ENCODE measurements at regions not wholly inside any gene's neighbourhood (a gene's known extent, or its start where the extent isn't known, plus 50 kb on each side); places are given as distances from the start of the nearest gene placed in this dataset.

DNA sequence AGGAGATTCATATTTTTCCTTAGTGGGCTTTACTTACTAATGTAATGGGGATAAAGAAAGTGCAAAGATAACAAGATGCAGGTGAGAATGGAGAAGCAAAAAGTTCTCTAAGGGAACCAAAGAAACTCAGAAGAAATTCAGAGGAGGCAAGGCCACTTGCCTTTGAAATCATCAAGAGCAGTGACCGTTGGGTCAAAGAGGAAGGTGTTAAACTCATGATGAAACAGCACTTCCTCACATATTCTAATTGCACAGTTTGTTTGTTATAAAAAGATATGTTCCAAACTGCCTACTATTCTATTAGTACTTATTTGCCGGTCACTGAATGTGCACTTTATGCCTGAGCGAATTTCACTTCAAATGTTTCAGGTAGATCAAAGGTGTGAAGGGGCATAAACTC, 975.1 kb downstream of the BCL11A start:
- no peak for DNase-seq (ENCODE audit: low read depth in 3 of 3)

DNA sequence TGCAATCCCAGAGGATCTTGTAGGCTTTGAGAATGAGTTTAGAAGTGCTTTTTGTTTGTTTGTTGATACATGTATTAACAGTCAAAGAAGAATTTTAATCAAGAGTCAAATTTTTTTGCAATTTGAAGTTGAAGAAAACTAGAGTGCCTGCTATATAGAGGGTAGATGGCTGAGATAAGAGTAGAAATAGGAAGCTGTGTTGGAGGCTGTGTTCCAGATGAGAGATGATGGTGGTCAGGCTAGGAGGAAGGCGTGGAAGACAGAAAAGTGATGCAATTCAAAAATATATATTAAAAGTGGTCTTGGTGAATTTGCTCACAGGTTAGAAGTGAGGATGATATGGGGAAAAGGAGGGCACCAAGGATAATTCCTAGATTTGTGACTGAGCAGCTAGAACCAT, 978.3 kb downstream of the BCL11A start:
- no peak for DNase-seq (ENCODE audit: low read depth in 3 of 3)

DNA sequence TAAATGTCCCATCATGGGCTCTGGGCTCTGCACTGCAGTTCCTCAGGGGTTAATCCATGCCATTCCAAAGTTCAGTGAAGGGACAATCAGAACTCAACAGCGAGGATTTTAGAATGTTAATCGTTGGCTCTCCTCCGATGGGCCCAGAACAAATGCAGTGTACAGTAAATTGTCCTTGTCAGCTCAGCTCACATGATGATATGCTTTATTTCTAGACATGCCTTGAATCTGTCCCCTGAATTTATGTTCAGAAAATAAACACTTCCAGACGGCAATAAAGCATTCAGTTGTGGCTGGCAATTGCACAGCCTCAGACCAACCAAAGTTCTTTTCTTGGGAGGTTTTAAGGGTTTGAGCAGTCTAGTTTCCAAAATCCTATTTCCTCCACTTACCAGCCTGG, 981.2 kb downstream of the BCL11A start:
- no peak for DNase-seq (ENCODE audit: low read depth in 3 of 3)

DNA sequence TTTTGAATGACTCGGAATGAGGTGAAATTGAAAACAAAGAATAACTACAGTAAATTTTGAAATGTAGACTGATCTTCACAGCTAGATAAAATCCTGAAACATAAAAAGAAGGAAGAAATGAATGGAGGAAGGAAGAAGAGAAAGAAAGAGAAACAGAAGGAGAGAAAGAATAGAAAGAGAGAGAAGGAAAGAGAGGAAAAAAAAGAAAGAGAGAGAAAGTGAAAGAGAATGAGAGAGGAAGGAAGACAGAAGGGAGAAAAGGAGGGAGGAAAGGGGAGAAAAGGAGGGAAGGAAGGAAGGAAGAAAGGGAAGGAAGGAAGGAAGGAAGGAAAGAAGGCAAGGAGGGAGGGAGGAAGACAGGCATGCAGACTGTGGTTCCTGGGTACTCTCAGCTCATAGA, 982.6 kb downstream of the BCL11A start:
- DNase-seq (ENCODE audit: low read depth in 3 of 3): no peak

DNA sequence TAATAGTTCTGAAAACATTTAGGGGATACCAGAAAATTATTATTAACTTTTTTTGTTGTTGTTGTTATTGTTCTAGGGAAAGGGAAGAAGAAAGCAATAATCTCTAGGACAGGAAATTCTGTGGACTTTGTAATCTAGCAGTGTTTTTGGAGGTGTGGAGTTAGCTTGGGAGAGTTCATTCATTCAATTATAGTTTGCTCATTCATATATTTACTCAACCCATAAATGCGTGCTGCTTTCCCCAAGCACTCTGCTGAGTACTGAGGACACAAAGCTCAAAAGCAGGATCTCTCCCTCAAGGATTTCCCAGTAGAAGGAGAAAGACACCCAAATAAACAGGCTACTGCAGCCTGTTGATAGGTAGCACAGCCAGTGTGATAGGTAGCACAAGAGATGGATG, 984.3 kb downstream of the BCL11A start:
- no peak for DNase-seq (ENCODE audit: low read depth in 3 of 3)

DNA sequence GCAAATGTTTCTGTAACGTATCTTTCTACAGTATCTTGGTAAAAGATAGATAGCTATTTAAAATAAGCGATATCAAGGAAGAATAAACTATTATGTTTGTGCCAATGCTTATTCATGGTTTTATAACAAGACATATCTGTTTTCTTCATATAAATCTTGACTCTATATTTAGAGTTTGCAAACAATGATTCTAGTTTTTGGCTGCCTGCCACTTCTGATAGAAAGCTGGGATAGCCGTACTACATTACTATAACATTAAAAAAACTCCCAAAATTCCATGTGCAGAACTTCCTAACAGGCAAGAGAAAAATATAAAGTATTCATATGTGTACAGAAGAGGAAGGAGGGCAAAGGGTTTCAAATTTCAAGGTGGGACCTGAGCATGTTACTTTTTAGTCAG, 985.0 kb downstream of the BCL11A start:
- DNase-seq (ENCODE audit: low read depth in 3 of 3): no peak

DNA sequence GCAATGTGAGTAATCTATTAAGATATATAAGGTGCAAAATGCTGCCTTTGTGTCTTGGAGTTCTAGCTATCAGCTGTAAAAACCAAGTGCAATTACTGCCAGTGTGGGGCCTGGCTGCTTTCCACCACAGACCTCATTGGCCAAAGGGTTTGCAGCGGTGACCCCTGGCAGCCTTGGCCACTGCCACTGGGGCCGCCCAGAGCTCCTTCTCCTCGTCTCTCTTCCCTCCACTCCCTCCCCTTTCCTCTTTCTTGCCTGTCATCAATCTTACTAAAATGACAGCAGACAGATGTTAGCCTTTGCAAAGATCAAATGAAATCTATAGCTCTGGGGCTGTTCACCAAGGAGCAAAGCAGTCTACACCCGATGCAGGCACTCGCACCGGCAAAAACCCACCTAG, 986.3 kb downstream of the BCL11A start:
- no peak for DNase-seq (ENCODE audit: low read depth in 3 of 3)

DNA sequence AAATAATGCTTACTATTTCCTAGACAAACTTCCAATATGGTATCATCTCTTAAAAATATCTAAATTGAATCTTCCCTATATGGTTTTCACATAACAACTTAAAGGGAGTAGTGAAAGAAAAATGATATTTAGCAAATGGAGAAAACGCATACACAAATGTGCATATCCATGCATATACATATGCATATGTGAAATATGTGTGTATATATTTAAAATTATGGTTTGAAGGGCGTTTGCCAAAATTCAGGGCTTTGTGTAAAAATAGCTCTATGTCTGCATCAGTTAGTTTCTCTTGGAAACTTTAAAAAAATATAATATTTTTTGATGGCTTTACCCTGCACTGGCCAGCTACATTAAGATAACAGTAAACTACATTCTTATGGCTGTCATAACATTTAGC, 986.7 kb downstream of the BCL11A start:
- no peak for DNase-seq (ENCODE audit: low read depth in 3 of 3)

DNA sequence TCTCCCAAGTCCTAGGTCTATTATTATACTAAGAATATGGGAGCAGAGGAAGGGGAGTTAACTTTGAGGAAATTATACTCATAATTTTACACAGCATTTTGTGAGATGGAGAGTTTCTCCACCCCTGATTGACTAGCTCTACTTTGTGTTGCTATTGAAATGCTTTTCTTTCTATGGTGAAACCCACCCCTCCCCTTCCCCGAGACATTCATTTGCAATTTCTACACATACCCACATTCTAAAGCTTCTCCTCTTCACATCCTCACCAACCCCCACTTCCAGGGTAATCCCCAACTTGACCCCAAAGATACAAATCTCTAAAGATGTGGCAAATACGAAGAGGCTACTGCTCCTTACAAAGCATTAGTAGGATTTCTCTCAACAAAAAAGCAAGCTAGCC, 992.2 kb downstream of the BCL11A start:
- no peak for DNase-seq (ENCODE audit: low read depth in 3 of 3)

DNA sequence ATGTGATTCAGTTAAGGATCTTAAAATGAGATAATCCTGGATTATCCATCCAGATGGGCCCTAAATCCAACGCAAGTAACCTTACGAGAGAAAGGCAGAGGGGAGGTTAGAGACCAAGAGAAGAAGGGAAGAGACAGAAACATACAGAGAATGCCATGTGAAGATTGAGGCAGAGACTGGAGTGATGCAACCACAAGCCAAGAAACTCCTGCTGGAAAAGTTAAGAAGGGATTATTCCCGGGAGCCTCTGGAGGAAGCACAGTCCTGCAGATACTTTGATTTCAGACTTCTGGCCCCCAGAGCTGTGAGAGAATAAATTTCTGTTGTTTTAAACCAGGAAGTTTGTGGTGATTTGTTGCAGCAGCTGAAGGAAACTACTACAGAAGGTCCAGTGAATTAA, 992.7 kb downstream of the BCL11A start:
- no peak for DNase-seq (ENCODE audit: low read depth in 3 of 3)

DNA sequence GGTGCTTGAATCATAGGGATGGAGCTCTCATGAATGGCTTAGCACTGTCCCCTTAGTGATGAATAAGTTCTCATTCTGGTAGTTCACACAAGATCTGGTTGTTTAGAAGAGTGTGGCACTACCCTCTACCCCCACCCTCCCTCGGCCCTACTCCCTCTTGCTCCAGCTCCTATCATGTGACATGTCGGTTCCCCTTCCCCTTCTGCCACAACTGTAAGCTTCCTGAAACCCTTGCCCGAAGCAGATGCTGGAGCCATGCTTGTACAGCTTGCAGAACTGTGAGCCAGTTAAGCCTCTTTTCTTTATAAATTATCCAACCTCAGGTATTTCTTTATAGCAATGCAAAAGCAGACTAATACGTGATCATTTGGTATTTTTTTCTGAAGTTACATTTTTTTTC, 1012.6 kb downstream of the BCL11A start:
- DNase-seq (ENCODE audit: low read depth in 3 of 3): no peak

DNA sequence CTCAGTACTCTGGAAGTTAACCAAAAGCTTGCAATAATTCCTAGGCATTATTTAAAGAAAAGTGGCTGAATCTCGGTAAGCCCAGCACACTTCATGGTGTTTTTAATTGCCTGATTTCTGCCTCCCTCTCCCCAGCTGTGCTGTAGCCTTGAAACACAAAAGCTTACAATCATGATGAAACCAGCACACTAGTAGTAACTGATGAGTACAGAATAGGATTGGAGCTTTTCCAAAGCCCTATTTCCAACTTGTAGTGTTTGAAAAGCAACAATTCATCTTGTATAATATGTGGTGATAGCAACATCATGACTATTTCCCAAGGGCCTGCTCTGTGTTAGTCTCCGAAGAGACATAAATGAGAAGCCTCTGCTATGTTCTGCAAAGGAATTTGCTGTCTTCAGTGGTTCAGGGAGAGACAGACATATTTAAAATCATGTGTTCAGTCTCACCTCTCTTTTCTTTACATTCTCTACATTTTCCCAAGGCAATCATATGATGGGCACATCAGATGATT, 1015.0 kb downstream of the BCL11A start:
- DNase-seq (ENCODE audit: low read depth in 3 of 3): no peak

DNA sequence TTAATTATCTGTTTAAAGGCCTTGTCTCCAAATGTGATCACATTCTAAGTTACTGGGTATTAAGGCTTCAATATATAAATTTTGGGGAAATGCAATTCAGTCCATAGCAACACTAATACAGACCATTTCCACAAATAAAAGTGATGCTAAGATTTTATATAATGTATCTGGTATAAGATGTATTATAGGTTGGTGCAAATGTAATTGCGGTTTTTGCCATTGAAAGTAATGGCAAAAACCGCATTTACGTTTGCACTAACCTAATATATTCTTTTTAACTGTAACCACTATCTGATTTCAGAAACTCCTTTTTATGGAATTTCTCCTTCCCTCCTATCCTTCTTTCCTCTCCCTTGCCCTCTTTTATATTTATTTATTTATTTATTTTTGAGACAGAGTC, 1020.6 kb downstream of the BCL11A start:
- DNase-seq (ENCODE audit: low read depth in 3 of 3): no peak

DNA sequence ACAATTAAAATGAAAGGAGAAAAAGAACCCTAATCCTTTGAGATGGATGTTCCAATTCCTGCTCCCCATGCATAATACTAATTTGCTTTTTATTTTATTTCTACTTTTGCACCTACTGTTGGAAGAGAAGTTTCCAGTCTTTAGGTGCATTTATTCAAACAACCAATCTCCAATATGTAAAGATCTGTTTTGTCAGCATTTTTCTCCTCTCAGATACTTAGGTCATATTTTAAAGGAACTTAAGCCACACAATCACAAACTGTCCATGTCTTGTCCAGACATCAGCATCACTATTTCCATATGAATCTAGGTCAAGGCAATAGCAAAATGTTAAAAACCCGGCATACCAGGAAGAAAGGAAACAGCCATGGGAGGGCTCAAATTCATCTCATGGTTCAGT, 1023.2 kb downstream of the BCL11A start:
- DNase-seq (ENCODE audit: low read depth in 3 of 3): no peak

DNA sequence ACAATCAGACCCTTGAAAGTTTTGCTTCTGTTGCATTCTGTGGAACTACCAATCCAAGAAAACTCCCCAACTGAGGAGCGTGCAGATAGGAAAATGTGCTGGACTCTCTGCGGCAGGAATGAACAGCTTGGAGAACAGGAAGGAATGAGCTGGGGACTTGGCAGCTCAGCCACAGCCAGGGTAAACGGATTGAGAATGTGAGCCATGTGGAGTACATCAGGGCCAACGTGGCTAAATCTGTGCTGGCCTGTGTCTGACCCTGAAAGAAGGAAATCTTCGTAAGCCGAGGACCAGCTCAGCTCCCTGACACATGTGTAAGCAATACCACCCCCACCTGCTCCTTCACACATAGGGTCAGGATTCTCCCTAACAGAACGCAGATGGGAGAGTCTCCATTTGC, 1023.7 kb downstream of the BCL11A start:
- DNase-seq (ENCODE audit: low read depth in 3 of 3): no peak

DNA sequence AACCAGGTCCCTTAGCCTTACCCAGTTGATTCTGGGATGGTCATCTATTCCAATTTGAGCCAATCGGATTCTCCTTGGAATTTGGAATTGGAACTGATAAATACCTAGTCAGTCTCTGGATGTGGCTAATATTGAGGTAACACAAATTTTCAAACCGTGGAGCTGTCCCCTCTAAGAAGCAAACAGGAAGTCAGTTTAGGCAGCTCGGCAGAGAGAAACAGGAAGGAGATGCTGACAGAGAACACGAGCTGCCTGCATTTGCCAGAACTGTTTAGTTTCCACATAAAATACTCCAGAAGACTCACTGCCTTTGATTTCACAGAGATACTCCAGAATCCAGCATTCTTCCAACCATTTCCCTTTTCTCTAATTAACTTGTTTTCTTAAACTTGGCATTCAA, 1024.9 kb downstream of the BCL11A start:
- DNase-seq (ENCODE audit: low read depth in 3 of 3): no peak

DNA sequence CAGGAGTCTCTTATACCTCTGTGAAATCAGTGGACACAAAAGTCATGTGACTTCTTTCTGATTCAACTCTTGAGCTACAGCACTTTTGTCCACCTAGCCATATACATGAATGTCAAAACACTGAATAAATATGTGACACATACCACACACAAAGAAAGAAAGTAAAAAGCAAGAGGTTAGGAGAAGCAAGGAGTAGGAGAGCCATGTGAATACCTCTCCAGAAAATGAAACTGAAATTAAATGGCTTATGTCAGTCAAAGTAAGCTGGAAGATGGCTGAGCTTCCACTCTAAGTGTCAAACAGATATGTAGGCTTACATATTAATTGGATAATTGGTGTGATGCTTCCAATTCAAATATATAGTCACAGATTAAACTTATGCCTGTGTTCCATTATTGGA, 1050.5 kb downstream of the BCL11A start:
- DNase-seq (ENCODE audit: low read depth in 3 of 3): no peak

DNA sequence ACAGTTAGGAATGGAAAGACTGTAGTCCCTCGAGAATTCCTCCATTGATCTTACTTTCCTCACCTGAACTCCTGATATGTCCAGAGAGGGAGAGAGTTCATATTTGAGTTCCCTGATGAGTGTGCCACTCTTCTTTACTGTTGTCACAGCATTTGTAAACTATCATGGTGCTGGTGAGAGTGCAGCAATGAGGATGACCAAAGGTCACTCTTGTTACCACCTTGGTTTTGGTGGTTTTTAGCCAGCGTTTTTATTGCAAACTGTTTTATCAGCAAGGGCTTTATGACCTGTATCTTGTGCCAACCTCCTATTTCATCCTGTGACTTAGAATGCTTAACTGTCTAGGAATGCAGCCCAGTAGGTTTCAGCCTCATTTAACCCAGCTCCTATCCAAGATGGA, 1062.5 kb downstream of the BCL11A start:
- no peak for DNase-seq (ENCODE audit: low read depth in 3 of 3)

DNA sequence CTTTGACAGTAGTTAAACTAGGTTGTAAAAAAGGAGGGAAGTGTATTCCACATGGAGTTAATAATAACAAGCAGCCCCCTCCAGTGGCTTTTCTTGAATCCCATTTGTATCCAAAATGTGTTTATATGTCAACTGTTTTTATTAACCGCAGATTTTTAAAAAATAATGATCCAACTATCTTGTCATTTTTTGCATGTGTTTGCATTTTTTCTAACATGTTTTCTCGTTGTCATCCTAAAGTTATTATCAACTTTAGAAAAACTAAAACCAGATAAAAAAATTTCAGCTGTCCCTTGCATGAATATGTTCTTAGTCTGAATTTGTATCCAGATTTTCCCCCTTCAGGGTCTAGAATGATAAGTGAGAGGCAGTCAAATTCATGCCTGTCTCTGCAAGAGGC, 1063.3 kb downstream of the BCL11A start:
- no peak for DNase-seq (ENCODE audit: low read depth in 3 of 3)

DNA sequence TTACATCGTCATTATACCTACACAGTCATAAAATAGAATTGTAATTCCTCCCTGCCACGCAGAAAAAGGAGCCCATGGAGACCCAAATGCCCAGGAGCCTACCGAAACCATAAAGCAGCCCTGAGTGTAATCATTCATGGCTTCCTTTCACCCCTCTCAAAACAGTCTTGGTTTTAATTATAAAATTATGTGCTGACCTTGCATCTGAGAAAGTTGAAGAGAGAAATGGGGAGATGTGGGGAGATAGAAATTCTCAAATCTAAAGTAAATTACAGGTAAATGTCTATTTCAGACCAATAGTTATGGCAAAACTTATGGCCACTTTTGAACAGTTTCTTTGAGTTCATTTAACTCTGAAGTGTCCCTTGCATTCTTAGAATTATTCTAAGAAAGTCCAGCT, 1068.8 kb downstream of the BCL11A start:
- DNase-seq (ENCODE audit: low read depth in 3 of 3): no peak

DNA sequence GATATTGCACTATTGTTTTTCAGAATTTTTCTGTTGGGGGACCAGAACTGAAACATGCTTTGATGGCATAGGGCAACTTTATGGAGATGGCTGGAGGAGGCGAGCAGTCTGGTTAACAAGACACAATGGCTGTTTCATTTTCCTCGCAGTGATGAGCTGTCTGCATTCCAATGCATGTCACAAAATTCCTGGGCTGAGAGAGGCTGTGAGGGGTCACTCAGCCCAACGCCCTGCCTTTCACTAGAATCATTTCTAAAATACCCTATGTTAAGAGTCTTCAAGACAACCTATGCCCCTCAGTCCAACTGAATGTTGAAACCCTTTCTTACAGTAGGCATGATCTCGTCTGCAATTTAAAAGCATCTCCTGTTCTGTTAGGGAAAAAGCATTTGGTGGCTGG, 1090.0 kb downstream of the BCL11A start:
- DNase-seq (ENCODE audit: low read depth in 3 of 3): no peak

DNA sequence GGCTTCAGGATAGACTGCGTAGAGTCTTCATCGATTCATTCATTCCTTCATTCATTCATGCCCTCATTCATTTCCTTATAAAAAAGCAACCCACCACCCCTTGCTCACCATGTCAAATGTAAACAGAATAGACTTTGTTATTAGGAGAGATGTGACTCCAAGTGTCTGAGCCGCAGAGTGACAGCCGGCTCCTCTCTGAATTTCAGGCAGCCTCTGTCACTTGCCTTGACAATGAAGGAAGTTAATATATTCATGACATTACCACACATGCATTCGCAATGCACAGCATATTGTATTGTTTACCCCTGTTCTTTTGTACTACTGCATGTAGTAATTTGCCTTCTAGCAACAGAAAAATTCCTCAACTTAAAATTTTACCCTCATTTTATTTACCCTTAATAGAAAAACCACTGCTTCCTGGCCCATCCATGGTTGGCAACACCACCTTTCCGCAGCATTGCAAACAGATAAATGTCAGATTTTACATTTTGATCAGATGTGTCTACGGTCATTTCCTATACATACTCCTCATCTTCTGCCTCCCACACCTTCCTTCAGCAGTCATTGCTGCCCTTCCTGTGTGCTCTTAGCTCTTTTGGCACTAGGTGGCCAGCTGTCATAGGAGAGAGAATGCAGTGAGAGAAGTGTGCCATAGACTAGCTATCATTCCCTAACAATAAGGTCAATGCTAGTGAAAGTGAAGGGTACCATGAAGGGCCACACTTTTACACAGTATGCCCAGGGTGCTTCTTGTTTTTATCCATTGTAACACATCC, 1090.8 kb downstream of the BCL11A start:
- no peak for DNase-seq (ENCODE audit: low read depth in 3 of 3)

DNA sequence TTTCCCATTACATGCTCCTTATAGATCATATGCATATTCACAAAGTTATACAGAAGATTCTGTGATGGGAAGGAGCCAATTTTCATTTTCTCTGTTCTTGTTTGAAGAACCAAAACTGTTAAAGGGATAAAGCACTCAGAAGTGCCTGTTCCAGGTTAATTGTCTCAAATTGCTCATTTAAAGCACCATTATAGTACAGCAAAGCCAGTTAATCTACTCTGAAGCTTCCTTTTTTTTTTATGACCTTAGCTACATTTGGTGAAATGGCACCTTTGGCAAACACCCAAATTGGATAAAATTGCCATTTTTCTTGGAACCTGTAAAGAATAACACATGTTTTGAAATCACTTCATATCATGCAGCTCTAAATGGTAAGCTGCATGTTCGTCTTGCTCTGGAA, 1092.3 kb downstream of the BCL11A start:
- DNase-seq (ENCODE audit: low read depth in 3 of 3): no peak

DNA sequence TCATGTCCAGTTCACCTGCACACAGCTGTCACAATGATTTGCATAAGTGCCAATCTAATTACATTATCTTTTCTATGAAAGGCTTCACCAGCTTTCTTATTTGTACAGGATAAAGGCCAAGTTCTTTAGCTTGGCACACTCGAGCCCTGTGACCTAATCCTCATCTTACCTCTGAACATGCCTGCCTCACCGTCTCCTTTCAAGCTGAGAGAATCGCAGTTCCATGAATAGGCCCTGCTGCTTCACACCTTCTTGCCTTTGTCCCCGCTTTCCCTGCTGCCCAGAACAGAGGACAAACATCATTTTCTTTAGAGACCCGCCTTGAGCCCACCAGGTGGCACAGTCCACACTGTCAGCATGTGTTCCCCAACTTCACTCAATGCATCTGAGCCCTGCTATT, 1094.7 kb downstream of the BCL11A start:
- no peak for DNase-seq (ENCODE audit: low read depth in 3 of 3)

Measured in stimulated activated CD4-positive, alpha-beta T cell treated with anti-CD3 and anti-CD28 coated beads, TNF-alpha, amount 100 ng/mL, for 4 hours (primary cell).